HG03439 (cell line): ENCODE measurements at regions not wholly inside any gene's neighbourhood (a gene's known extent, or its start where the extent isn't known, plus 50 kb on each side); places are given as distances from the start of the nearest gene placed in this dataset.
"Not testable (repeated sequence)": the region's sequence is repeated elsewhere in the genome, so short reads cannot be mapped to it uniquely, and the experiment has no call there.

Experiments used
- ATAC-seq: cut with Tn5 transposase; IDR thresholded peaks from one replicate; pipeline ENCODE4 v1.9.1; 2021; ENCODE audit warnings: mild to moderate bottlenecking, moderate library complexity; ENCODE audit not compliant: unreplicated experiment

GRCh38 chr5:85533341-85534047 lies 1084.2 kb upstream of the COX7C start:
- ATAC-seq, result no peak

- no peak for ATAC-seq
Observed at GRCh38 chr5:85538362-85538761, 1079.4 kb upstream of the COX7C start.

GRCh38 chr5:85545129-85545528 lies 1072.6 kb upstream of the COX7C start:
- no peak for ATAC-seq

- ATAC-seq, result no peak
Observed at GRCh38 chr5:85549229-85549628, 1068.5 kb upstream of the COX7C start.

GRCh38 chr5:85549836-85550599 lies 1067.7 kb upstream of the COX7C start:
- ATAC-seq, result no peak

- ATAC-seq, result no peak
Observed at GRCh38 chr5:85556464-85556863, 1061.3 kb upstream of the COX7C start.

- ATAC-seq, result no peak
Observed at GRCh38 chr5:85576666-85577065, 1041.1 kb upstream of the COX7C start.

GRCh38 chr5:85587806-85588205 lies 1029.9 kb upstream of the COX7C start:
- ATAC-seq, result not testable (repeated sequence)

- ATAC-seq, result not testable (repeated sequence)
Observed at GRCh38 chr5:85588268-85588667, 1029.5 kb upstream of the COX7C start.

- no peak for ATAC-seq
Observed at GRCh38 chr5:85590764-85591163, 1027.0 kb upstream of the COX7C start.

GRCh38 chr5:85591311-85591710 lies 1026.4 kb upstream of the COX7C start:
- no peak for ATAC-seq

GRCh38 chr5:85602843-85603242 lies 1014.9 kb upstream of the COX7C start:
- no peak for ATAC-seq

GRCh38 chr5:85604378-85604777 lies 1013.4 kb upstream of the COX7C start:
- no peak for ATAC-seq

GRCh38 chr5:85604786-85605185 lies 1013.0 kb upstream of the COX7C start:
- no peak for ATAC-seq

GRCh38 chr5:85605381-85605780 lies 1012.4 kb upstream of the COX7C start:
- ATAC-seq, result no peak

- ATAC-seq, result no peak
Observed at GRCh38 chr5:85614489-85614888, 1003.3 kb upstream of the COX7C start.

GRCh38 chr5:85621668-85622067 lies 996.1 kb upstream of the COX7C start:
- ATAC-seq, result no peak

- no peak for ATAC-seq
Observed at GRCh38 chr5:85628153-85628552, 989.6 kb upstream of the COX7C start.

GRCh38 chr5:85638495-85639125 lies 979.1 kb upstream of the COX7C start:
- not testable (repeated sequence) for ATAC-seq

- ATAC-seq, result no peak
Observed at GRCh38 chr5:85646036-85646435, 971.7 kb upstream of the COX7C start.

GRCh38 chr5:85646641-85647040 lies 971.1 kb upstream of the COX7C start:
- ATAC-seq, result no peak
